Muscle layer of colon (tissue), 2 donors: ENCODE measurements at regions not wholly inside any gene's neighbourhood (a gene's known extent, or its start where the extent isn't known, plus 50 kb on each side); places are given as distances from the start of the nearest gene placed in this dataset.

Experiments
- H3K27ac ChIP-seq: one replicate; pipeline ENCODE4 v1.7.0; 2013; ENCODE audit warnings: low read depth, mild to moderate bottlenecking, low read length, moderate library complexity
- H3K27me3 ChIP-seq, 2 donors: one replicate each; pipeline ENCODE4 v1.7.0; 2013; ENCODE audit warnings: low read length in 2 of 2, mild to moderate bottlenecking in 2 of 2; ENCODE audit not compliant: insufficient read depth in 2 of 2, control insufficient read depth in 1 of 2
- H3K36me3 ChIP-seq: one replicate; pipeline ENCODE4 v1.7.0; 2013; ENCODE audit warnings: mild to moderate bottlenecking, low read length; ENCODE audit not compliant: insufficient read depth
- H3K4me1 ChIP-seq: one replicate; pipeline ENCODE4 v1.7.0; 2013; ENCODE audit warnings: mild to moderate bottlenecking, low read length; ENCODE audit not compliant: insufficient read depth
- H3K4me3 ChIP-seq, 2 donors: one replicate each; pipeline ENCODE4 v1.7.0; 2013; ENCODE audit warnings: low read length in 2 of 2, low read depth in 1 of 2, mild to moderate bottlenecking in 1 of 2, moderate library complexity in 1 of 2
- H3K9ac ChIP-seq: one replicate; pipeline ENCODE4 v1.7.0; 2013; ENCODE audit warnings: low read length
- H3K9me3 ChIP-seq: one replicate; pipeline ENCODE4 v1.7.0; 2013; ENCODE audit warnings: mild to moderate bottlenecking, low read length
- donor health status: abdominal sarcoma.
- donor health status: Adenocarcinoma of cecum.

GRCh38 chr10:111970111-111970510, 213.5 kb downstream of the GPAM start:
- Histone ChIP-seq H3K9ac (no peak overlapping the region), H3K9me3 (no peaks in the 10 kb centered on the region), H3K4me3 (no peak overlapping the region), H3K4me1 (no peaks in the 10 kb centered on the region), H3K27ac (no peak overlapping the region), H3K27me3 (no peaks in the 10 kb centered on the region), H3K36me3 (no peaks in the 10 kb centered on the region)

GRCh38 chr10:111972109-111972508, 211.5 kb downstream of the GPAM start:
- Histone ChIP-seq H3K4me1 (no peaks in the 10 kb centered on the region), H3K9ac (no peak overlapping the region), H3K4me3 (no peak overlapping the region), H3K36me3 (no peaks in the 10 kb centered on the region), H3K27ac (no peak overlapping the region), H3K27me3 (no peaks in the 10 kb centered on the region), H3K9me3 (no peaks in the 10 kb centered on the region)

DNA sequence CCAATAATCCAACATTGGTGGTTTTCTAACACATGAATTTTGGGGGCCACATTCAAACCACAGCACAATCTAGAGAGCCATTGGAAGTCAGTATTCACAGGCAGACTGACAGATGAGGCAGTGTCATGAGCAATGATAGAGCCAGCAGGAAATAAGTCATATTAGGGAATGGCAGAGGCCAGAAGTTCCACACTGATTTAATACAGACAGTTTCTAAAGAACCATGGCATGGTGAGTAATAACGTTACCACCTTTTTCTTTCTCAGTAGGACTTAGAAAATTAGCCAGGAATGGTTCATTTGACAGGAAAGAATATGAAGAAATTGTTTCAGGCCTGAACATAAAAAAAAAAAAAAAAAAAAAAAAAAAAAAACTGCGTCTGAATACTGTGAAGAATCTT, 210.3 kb downstream of the GPAM start:
- Histone ChIP-seq H3K36me3 (no peaks in the 10 kb centered on the region), H3K27ac (no peak overlapping the region), H3K9me3 (no peaks in the 10 kb centered on the region), H3K4me1 (no peaks in the 10 kb centered on the region), H3K9ac (no peak overlapping the region), H3K4me3 (no peak overlapping the region), H3K27me3 (no peaks in the 10 kb centered on the region)

DNA sequence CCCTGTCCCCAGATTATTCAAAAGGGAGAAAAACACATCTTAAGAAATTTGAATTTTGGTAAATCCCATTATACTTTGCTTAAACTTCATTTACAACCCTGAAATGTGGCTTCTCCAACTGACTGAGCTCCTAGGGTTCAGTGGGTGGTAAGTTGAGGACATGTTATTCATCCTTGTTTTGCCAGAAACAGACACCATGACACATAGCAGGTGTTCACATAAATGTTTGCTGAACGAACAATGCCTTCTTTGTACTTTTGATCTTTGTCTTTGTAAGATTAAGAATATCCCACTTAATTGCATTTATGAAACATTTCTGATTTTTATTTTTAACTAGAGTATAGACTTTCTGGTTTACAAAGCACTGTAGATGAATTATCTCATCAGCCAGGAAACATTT, 209.7 kb downstream of the GPAM start:
- Histone ChIP-seq H3K9ac (no peak overlapping the region), H3K36me3 (no peaks in the 10 kb centered on the region), H3K4me1 (no peaks in the 10 kb centered on the region), H3K27ac (no peak overlapping the region), H3K9me3 (no peaks in the 10 kb centered on the region), H3K27me3 (no peaks in the 10 kb centered on the region), H3K4me3 (no peak overlapping the region)

GRCh38 chr10:111974325-111974724, 209.2 kb downstream of the GPAM start:
- H3K4me3 ChIP-seq, result no peak overlapping the region
- H3K27ac ChIP-seq, result no peak overlapping the region
- no peaks in the 10 kb centered on the region for H3K36me3 ChIP-seq
- H3K9me3 ChIP-seq, result no peaks in the 10 kb centered on the region
- H3K9ac ChIP-seq, result no peak overlapping the region
- H3K4me1 ChIP-seq, result no peaks in the 10 kb centered on the region
- H3K27me3 ChIP-seq, result no peaks in the 10 kb centered on the region

GRCh38 chr10:111976557-111976956, 207.0 kb downstream of the GPAM start:
- H3K4me3 ChIP-seq, result no peak overlapping the region
- H3K36me3 ChIP-seq, result no peaks in the 10 kb centered on the region
- H3K27me3 ChIP-seq, result no peaks in the 10 kb centered on the region
- no peaks in the 10 kb centered on the region for H3K4me1 ChIP-seq
- no peak overlapping the region for H3K9ac ChIP-seq
- no peak overlapping the region for H3K27ac ChIP-seq
- no peaks in the 10 kb centered on the region for H3K9me3 ChIP-seq

- Histone ChIP-seq H3K9me3 (no peaks in the 10 kb centered on the region), H3K36me3 (no peaks in the 10 kb centered on the region), H3K4me3 (no peak overlapping the region), H3K4me1 (no peaks in the 10 kb centered on the region), H3K27me3 (no peaks in the 10 kb centered on the region), H3K27ac (no peak overlapping the region), H3K9ac (no peak overlapping the region)
These were observed 199.5 kb downstream of the GPAM start for GRCh38 chr10:111984057-111984456.

DNA sequence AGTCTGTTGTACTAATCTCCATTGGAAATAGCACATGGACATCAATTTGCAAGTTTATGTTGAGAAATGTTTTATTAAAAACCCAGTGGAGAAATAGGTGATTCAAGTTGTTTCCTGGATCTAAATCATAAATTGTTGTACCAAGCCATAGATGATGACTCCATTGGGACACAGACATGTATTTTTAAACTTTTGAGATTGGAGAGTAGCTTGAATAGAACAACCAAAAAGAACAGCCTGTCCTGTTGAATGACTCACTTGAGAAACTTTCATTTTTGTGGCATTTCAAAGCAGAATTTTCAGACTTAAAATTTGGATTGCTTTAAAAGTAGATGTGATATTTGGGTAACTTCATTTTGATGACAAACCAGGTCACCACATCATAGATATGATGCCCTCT, 197.5 kb downstream of the GPAM start:
- no peaks in the 10 kb centered on the region for H3K4me1 ChIP-seq
- H3K4me3 ChIP-seq, result no peak overlapping the region
- no peak overlapping the region for H3K9ac ChIP-seq
- no peaks in the 10 kb centered on the region for H3K36me3 ChIP-seq
- no peaks in the 10 kb centered on the region for H3K9me3 ChIP-seq
- no peaks in the 10 kb centered on the region for H3K27me3 ChIP-seq
- no peak overlapping the region for H3K27ac ChIP-seq

DNA sequence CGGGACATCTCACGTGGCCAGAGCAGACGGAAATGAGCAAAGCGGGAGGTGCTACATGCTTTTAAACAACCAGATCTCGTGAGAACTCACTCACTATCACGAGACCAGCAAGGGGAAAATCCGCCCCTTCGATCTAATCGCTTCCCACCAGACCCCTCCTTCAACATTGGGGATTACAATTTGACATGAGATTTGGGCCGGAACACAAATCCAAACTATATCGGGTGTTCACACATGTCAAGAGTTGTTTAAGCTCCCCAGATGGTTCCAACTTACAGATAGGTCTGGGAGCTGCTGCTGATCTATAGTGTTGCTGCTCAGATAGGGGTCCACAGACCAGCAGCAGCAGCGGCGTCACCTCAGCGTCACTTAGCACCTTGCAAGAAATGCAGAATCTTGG, 194.9 kb downstream of the GPAM start:
- no peaks in the 10 kb centered on the region for H3K36me3 ChIP-seq
- no peaks in the 10 kb centered on the region for H3K27me3 ChIP-seq
- no peaks in the 10 kb centered on the region for H3K9me3 ChIP-seq
- H3K4me1 ChIP-seq, result no peaks in the 10 kb centered on the region
- H3K4me3 ChIP-seq, result no peak overlapping the region
- H3K27ac ChIP-seq, result no peak overlapping the region
- H3K9ac ChIP-seq, result no peak overlapping the region

- Histone ChIP-seq H3K36me3 (no peaks in the 10 kb centered on the region), H3K4me1 (no peaks in the 10 kb centered on the region), H3K9me3 (no peaks in the 10 kb centered on the region), H3K9ac (no peak overlapping the region), H3K27ac (no peak overlapping the region), H3K4me3 (no peak overlapping the region), H3K27me3 (no peaks in the 10 kb centered on the region)
These were observed 194.2 kb downstream of the GPAM start for GRCh38 chr10:111989136-111989911.

DNA sequence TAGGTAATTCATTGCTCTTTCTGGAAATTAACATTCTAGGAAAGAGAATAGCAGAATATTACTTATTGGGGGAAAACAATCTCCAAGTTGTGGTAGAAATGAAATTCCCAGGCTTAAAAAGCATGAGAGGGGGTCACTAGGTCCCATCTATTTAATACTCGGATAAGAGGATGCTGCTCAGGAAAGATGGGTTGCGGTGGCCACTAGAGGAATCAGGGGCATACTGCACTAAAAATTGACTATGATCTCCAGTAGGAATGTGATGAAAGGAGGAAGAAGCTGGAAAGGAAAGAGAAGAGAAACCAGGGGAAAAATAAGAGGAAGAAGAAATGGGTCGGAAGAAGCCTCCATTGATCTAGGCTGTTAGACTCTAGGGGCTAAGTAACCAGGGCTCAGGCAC, 192.8 kb downstream of the GPAM start:
- H3K27ac ChIP-seq, result no peak overlapping the region
- no peak overlapping the region for H3K4me3 ChIP-seq
- H3K9ac ChIP-seq, result no peak overlapping the region
- no peaks in the 10 kb centered on the region for H3K36me3 ChIP-seq
- H3K27me3 ChIP-seq, result no peaks in the 10 kb centered on the region
- H3K4me1 ChIP-seq, result no peaks in the 10 kb centered on the region
- no peaks in the 10 kb centered on the region for H3K9me3 ChIP-seq

DNA sequence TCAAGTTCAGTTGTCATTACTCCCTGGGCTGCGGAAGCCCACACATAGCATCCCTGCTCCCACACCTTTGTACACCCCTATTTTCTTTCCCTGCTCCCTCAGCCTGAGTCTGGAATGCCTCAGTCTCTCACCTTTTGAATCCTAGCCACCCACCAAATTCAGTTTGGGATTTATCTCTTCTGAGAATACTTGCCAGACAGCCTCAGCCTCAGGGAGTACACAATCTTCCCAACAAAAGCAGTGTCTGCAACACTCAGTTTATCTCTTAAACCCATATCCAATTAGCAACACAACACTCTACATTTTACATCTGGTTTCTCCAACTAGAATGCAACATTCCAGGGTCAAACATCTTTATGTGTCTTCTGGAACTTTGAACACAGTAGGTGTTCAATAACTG, 190.2 kb downstream of the GPAM start:
- no peak overlapping the region for H3K4me3 ChIP-seq
- no peaks in the 10 kb centered on the region for H3K9me3 ChIP-seq
- H3K4me1 ChIP-seq, result no peaks in the 10 kb centered on the region
- no peaks in the 10 kb centered on the region for H3K36me3 ChIP-seq
- H3K9ac ChIP-seq, result no peak overlapping the region
- H3K27me3 ChIP-seq, result no peaks in the 10 kb centered on the region
- H3K27ac ChIP-seq, result no peak overlapping the region
